ENCODE measurements at regions not wholly inside any gene's neighbourhood (a gene's known extent, or its start where the extent isn't known, plus 50 kb on each side); places are given as distances from the start of the nearest gene placed in this dataset.

GRCh38 chr2:187949859-187950258 is 341.8 kb upstream of the GULP1 start:
- TF ChIP-seq, protein P1, sequence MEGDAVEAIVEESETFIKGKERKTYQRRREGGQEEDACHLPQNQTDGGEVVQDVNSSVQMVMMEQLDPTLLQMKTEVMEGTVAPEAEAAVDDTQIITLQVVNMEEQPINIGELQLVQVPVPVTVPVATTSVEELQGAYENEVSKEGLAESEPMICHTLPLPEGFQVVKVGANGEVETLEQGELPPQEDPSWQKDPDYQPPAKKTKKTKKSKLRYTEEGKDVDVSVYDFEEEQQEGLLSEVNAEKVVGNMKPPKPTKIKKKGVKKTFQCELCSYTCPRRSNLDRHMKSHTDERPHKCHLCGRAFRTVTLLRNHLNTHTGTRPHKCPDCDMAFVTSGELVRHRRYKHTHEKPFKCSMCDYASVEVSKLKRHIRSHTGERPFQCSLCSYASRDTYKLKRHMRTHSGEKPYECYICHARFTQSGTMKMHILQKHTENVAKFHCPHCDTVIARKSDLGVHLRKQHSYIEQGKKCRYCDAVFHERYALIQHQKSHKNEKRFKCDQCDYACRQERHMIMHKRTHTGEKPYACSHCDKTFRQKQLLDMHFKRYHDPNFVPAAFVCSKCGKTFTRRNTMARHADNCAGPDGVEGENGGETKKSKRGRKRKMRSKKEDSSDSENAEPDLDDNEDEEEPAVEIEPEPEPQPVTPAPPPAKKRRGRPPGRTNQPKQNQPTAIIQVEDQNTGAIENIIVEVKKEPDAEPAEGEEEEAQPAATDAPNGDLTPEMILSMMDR (IDR thresholded peaks at IDR 0.05): no peak
- TF ChIP-seq POLR2A (IDR thresholded peaks at IDR 0.05) (no peak), POLR2AphosphoS5 (IDR thresholded peaks at IDR 0.05) (no peak), EP300 (IDR thresholded peaks at IDR 0.05; ENCODE audit: low read depth) (no peak)
